Neural progenitor cell (in vitro differentiated cells): ENCODE measurements at regions not wholly inside any gene's neighbourhood (a gene's known extent, or its start where the extent isn't known, plus 50 kb on each side); places are given as distances from the start of the nearest gene placed in this dataset.

Experiments used
- EZH2 ChIP-seq: fragments of 200-600 bp; sonication (generic); IDR thresholded peaks from 2 replicates; pipeline ENCODE4 v1.6.1; 2017; ENCODE audit warnings: antibody characterized with exemption, mild to moderate bottlenecking, moderate library complexity
- TF ChIP-seq, protein P1 (sequence below): fragments of 200-600 bp; sonication (generic); IDR thresholded peaks from 2 replicates; pipeline ENCODE4 v1.5.1; 2017; ENCODE audit warnings: antibody characterized with exemption, mild to moderate bottlenecking

DNA sequence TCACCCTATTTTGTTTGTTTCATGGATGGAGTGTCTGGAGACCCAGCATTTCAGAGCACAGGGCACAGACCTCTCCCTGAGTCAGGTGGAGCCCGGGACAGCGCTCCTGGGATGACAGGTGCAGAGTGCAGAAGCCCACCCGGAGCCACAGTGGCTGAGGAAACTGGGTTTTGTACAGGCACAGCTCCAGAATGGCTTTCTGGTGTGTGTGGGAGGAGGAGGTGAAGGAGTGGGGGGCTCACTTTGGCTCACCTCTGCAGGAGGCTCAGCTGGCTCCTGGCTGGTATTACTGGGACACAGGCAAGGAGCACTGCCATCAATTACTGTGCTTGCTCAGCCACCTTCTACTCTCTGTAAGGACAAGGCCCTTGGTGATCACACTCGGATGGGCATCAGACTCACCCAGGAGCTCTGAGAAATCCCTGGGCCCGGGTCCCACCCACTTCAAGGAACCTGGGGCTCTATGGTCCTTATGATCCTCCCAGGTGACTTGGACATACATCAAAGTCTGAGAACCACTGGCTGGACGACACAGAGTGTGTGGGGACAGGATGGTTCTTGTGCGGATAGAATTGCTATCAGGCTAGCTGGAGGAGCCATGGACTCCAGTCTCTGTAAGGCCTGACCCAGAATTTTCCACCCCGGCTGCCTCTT, 221.1 kb upstream of the ZNF32 start:
- TF ChIP-seq, protein P1, sequence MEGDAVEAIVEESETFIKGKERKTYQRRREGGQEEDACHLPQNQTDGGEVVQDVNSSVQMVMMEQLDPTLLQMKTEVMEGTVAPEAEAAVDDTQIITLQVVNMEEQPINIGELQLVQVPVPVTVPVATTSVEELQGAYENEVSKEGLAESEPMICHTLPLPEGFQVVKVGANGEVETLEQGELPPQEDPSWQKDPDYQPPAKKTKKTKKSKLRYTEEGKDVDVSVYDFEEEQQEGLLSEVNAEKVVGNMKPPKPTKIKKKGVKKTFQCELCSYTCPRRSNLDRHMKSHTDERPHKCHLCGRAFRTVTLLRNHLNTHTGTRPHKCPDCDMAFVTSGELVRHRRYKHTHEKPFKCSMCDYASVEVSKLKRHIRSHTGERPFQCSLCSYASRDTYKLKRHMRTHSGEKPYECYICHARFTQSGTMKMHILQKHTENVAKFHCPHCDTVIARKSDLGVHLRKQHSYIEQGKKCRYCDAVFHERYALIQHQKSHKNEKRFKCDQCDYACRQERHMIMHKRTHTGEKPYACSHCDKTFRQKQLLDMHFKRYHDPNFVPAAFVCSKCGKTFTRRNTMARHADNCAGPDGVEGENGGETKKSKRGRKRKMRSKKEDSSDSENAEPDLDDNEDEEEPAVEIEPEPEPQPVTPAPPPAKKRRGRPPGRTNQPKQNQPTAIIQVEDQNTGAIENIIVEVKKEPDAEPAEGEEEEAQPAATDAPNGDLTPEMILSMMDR: no peak
- TF ChIP-seq EZH2: no peak
